ENCODE measurements at regions not wholly inside any gene's neighbourhood (a gene's known extent, or its start where the extent isn't known, plus 50 kb on each side); places are given as distances from the start of the nearest gene placed in this dataset.
"Not testable (repeated sequence)": the region's sequence is repeated elsewhere in the genome, so short reads cannot be mapped to it uniquely, and the experiment has no call there.

DNA sequence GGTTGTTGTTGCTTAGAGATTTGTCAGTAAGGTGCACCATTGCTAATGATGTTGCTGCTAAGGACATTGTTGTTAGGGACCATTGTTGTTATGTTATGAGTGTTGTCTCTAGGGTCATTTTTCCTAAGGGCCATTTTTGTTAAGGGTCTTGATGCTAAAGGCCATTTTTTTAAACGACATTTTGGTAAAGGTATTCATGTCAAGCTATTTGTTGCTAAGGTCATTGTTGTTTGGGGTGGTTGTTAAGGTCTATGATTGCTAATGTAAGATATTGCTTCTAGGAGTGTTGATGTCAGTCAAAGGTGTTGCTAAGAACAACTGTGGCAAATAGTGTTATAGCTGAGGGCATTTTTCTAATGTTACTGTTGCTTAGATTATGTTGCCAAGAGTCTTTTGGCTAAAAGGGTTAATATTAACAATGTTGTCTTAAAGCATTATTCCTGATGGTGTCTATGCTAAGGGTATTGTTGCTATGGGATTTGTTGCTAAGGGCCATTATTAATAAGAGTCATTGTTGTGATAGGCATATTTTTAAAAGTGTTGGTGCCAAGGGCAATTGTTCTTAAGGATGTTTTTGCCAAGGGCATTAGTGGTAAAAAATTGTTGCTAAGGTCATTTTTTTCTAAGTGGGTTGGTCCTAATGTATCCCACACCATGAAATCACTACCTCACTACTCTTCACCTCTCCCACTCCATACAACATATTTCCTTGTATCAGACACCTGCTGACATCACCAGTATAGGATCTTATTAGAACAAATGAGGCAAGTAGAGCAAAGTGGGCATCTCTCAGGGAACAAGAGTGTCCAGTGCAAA, 56.2 kb downstream of the SPATA31A6 start:
- H3K27ac Mint-ChIP-seq (ENCODE audit: unreplicated experiment), result peak overlapping the region; percentile 68
- not testable (repeated sequence) for H3K9me3 Mint-ChIP-seq (ENCODE audit: unreplicated experiment); H3K27me3 Mint-ChIP-seq (ENCODE audit: unreplicated experiment); H3K36me3 Mint-ChIP-seq (ENCODE audit: unreplicated experiment); DNase-seq (ENCODE audit: extremely low spot score, unreplicated experiment); H3K4me3 Mint-ChIP-seq (ENCODE audit: unreplicated experiment)
- H3K4me1 Mint-ChIP-seq (ENCODE audit: unreplicated experiment), result peaks cover 13% of the 10 kb centered on the region

DNA sequence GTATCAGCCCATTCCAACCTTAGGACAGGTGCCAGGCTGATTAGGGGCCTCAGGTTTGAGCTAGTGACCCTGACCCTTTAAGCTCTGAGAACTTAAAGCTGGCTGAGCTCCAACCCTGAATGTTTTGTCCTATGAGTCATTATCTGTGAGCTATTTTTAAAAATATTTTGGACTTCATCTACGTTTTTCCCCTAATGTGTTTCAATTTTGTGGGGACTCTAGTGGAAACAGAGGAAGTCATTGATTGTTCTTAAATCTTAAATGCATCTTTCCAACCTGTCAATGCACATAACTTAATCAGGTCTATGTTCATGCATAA, 56.8 kb downstream of the SPATA31A6 start:
- Mint-ChIP-seq H3K27ac (ENCODE audit: unreplicated experiment) (peak overlapping the region; percentile 68), H3K4me1 (ENCODE audit: unreplicated experiment) (peaks cover 13% of the 10 kb centered on the region)
- H3K36me3 Mint-ChIP-seq (ENCODE audit: unreplicated experiment); H3K27me3 Mint-ChIP-seq (ENCODE audit: unreplicated experiment); H3K4me3 Mint-ChIP-seq (ENCODE audit: unreplicated experiment); DNase-seq (ENCODE audit: extremely low spot score, unreplicated experiment); H3K9me3 Mint-ChIP-seq (ENCODE audit: unreplicated experiment): not testable (repeated sequence)

DNA sequence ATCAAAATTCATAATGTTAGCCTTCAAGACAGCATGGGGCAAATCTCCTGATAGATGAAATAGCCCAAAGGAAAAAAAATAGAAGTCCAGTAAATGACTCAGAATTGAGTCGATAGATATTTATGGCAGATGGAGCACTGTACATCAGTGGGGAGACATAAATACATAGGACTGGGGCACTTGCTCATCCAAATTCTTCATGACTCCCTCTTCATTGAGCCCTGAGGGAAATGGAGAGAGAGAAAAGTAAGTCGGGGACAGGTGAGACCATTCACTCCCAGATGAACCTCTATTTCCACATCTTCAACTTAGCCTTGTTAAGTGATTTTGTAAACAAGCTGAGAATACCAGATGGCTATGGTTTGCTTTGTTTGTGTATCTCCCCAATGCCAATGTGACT, 59.8 kb downstream of the SPATA31A6 start:
- H3K36me3 Mint-ChIP-seq (ENCODE audit: unreplicated experiment); H3K27ac Mint-ChIP-seq (ENCODE audit: unreplicated experiment); H3K9me3 Mint-ChIP-seq (ENCODE audit: unreplicated experiment); H3K27me3 Mint-ChIP-seq (ENCODE audit: unreplicated experiment); DNase-seq (ENCODE audit: extremely low spot score, unreplicated experiment); H3K4me3 Mint-ChIP-seq (ENCODE audit: unreplicated experiment): not testable (repeated sequence)
- H3K4me1 Mint-ChIP-seq (ENCODE audit: unreplicated experiment), result peaks cover 13% of the 10 kb centered on the region

DNA sequence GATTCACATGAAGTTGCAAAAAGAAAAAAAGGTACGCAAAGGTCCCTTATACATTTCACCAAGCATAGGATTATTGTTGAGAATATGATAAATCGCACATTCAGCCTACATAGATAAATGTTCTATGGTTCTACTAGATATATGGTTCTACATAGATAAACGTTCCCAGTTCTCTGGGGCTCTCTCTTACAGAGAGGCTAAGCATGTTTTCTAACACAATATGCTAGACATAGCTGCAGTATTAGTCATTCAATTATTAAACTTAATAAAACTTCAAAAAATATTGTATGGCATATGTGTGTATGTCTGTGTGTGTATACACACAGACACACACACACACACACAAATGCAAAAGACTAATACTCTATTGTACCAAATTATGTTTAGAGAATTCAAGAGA, 60.4 kb downstream of the SPATA31A6 start:
- not testable (repeated sequence) for H3K9me3 Mint-ChIP-seq (ENCODE audit: unreplicated experiment); H3K36me3 Mint-ChIP-seq (ENCODE audit: unreplicated experiment); H3K27ac Mint-ChIP-seq (ENCODE audit: unreplicated experiment); H3K4me3 Mint-ChIP-seq (ENCODE audit: unreplicated experiment); DNase-seq (ENCODE audit: extremely low spot score, unreplicated experiment); H3K27me3 Mint-ChIP-seq (ENCODE audit: unreplicated experiment)
- H3K4me1 Mint-ChIP-seq (ENCODE audit: unreplicated experiment), result peaks cover 13% of the 10 kb centered on the region

DNA sequence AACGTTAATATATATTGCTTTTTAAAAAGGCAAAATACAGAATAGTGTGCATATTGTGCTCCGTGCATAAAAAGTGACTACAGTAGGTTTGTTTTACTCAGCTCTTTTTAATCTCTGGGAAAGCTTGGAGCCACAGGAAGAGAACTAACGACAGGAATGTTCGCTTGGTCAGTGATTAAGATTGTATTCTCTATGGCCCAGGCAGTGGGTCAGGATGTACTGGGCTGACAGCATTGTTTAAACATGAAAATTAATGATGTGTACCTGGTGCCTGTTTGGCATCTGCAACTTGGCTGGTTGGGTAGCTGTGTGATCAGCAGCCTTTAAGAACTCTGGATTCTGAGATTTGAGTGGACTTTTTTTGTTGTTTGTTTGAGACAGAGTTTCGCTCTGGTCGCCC, 85.3 kb downstream of the SPATA31A6 start:
- H3K27ac Mint-ChIP-seq (ENCODE audit: unreplicated experiment); H3K4me3 Mint-ChIP-seq (ENCODE audit: unreplicated experiment); H3K27me3 Mint-ChIP-seq (ENCODE audit: unreplicated experiment); H3K9me3 Mint-ChIP-seq (ENCODE audit: unreplicated experiment); H3K4me1 Mint-ChIP-seq (ENCODE audit: unreplicated experiment); DNase-seq (ENCODE audit: extremely low spot score, unreplicated experiment); H3K36me3 Mint-ChIP-seq (ENCODE audit: unreplicated experiment): not testable (repeated sequence)

DNA sequence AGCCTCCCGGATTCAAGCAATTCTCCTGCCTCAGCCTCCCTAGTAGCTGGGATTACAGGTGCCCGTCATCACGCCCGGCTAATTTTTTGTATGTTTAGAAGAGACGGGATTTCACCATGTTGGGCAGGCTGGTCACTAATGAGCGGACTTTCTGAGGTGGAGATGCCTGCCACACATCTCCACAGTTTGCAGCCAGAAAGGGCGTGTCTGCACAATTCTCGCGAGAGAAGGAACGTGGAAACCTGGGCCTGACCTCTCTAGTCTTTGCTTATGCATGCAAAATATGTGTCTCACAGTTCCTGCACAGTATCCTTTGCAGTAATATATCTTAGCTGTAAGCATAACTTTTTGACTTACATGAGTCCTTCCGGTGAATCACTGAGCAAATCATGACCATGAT, 85.7 kb downstream of the SPATA31A6 start:
- not testable (repeated sequence) for H3K27ac Mint-ChIP-seq (ENCODE audit: unreplicated experiment); DNase-seq (ENCODE audit: extremely low spot score, unreplicated experiment)

DNA sequence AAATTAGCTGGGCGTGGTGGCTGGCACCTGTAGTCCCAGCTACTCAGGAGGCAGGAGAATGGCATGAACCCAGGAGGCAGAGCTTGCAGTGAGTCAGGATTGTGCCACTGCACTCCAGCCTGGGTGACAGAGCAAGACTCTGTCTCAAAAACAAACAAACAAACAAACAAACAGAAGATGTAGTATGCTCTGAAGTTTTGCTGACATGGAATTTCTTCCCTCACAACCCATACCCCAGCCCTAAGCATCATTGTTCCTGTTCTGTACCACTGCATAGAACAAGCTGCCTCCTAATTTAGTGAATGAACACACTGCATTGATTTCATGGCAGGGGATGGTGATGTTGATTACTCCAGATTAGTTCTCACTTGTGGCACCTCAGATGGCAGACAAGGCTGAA, 89.7 kb downstream of the SPATA31A6 start:
- H3K27ac Mint-ChIP-seq (ENCODE audit: unreplicated experiment); H3K36me3 Mint-ChIP-seq (ENCODE audit: unreplicated experiment); H3K27me3 Mint-ChIP-seq (ENCODE audit: unreplicated experiment); H3K4me1 Mint-ChIP-seq (ENCODE audit: unreplicated experiment); H3K4me3 Mint-ChIP-seq (ENCODE audit: unreplicated experiment); DNase-seq (ENCODE audit: extremely low spot score, unreplicated experiment); H3K9me3 Mint-ChIP-seq (ENCODE audit: unreplicated experiment): not testable (repeated sequence)

More for the DNA sequence above, 85.7 kb downstream of the SPATA31A6 start:
- not testable (repeated sequence) for H3K9me3 Mint-ChIP-seq (ENCODE audit: unreplicated experiment); H3K4me1 Mint-ChIP-seq (ENCODE audit: unreplicated experiment); H3K36me3 Mint-ChIP-seq (ENCODE audit: unreplicated experiment); H3K4me3 Mint-ChIP-seq (ENCODE audit: unreplicated experiment); H3K27me3 Mint-ChIP-seq (ENCODE audit: unreplicated experiment)

DNA sequence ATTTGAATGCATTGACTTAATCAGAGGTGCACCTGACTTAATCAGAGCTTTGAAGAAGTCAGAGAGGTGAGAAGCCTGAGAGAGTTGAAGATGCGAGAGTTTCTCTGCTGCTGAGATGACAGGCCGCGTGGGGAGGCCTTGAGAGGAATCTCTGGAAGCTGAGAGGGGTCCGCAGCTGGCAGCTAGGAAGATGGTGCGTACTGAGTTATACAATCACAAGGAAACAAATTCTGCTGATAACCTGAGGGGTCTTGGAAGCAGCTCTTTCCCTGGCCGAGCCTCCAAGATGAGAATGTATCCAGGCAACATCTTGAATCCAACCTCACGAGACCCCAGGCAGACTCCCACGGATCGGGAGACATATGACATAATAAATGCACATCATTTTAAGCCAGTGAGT, 91.7 kb downstream of the SPATA31A6 start:
- DNase-seq (ENCODE audit: extremely low spot score, unreplicated experiment), result no peak
- no peaks in the 10 kb centered on the region for H3K4me1 Mint-ChIP-seq (ENCODE audit: unreplicated experiment)
- H3K27ac Mint-ChIP-seq (ENCODE audit: unreplicated experiment), result no peak overlapping the region
- TF ChIP-seq, protein P1, sequence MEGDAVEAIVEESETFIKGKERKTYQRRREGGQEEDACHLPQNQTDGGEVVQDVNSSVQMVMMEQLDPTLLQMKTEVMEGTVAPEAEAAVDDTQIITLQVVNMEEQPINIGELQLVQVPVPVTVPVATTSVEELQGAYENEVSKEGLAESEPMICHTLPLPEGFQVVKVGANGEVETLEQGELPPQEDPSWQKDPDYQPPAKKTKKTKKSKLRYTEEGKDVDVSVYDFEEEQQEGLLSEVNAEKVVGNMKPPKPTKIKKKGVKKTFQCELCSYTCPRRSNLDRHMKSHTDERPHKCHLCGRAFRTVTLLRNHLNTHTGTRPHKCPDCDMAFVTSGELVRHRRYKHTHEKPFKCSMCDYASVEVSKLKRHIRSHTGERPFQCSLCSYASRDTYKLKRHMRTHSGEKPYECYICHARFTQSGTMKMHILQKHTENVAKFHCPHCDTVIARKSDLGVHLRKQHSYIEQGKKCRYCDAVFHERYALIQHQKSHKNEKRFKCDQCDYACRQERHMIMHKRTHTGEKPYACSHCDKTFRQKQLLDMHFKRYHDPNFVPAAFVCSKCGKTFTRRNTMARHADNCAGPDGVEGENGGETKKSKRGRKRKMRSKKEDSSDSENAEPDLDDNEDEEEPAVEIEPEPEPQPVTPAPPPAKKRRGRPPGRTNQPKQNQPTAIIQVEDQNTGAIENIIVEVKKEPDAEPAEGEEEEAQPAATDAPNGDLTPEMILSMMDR (IDR thresholded peaks at IDR 0.05), result no peak
- peaks cover 5% of the 10 kb centered on the region for H3K27me3 Mint-ChIP-seq (ENCODE audit: unreplicated experiment)
- no peaks in the 10 kb centered on the region for H3K36me3 Mint-ChIP-seq (ENCODE audit: unreplicated experiment)
- H3K9me3 Mint-ChIP-seq (ENCODE audit: unreplicated experiment), result no peaks in the 10 kb centered on the region
- no peak overlapping the region for H3K4me3 Mint-ChIP-seq (ENCODE audit: unreplicated experiment)

DNA sequence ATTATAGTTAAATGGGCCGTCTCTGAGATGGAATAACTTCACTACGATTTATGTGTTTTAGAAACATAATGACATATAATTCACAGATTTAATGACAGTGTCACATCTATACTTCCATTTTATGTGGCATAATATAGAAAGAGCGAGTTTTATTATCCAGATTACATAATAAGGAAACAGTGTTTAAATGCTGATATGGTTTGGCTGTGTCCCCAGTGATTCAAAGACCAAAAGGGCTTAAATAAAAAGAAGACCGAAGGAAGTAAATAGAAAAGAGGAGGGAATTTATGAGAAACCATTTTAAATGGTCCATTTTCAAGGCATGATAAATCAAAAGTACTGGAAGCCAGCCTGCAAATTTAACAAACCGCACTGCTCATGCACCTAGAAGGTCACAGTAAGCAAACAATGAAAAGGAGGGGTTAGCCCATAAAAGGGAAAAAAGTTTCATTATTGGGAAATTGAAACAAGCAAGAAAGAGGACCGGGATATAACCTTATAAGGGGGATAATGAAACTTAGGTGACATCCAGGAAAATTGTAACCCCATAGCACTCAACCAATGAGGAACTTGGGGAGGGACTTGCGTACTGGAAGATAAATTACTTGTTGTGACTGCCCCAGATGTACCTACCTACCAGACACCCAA, 99.2 kb downstream of the SPATA31A6 start:
- H3K9me3 Mint-ChIP-seq (ENCODE audit: unreplicated experiment); DNase-seq (ENCODE audit: extremely low spot score, unreplicated experiment); H3K4me3 Mint-ChIP-seq (ENCODE audit: unreplicated experiment); H3K4me1 Mint-ChIP-seq (ENCODE audit: unreplicated experiment); H3K27me3 Mint-ChIP-seq (ENCODE audit: unreplicated experiment); H3K27ac Mint-ChIP-seq (ENCODE audit: unreplicated experiment); H3K36me3 Mint-ChIP-seq (ENCODE audit: unreplicated experiment): not testable (repeated sequence)

DNA sequence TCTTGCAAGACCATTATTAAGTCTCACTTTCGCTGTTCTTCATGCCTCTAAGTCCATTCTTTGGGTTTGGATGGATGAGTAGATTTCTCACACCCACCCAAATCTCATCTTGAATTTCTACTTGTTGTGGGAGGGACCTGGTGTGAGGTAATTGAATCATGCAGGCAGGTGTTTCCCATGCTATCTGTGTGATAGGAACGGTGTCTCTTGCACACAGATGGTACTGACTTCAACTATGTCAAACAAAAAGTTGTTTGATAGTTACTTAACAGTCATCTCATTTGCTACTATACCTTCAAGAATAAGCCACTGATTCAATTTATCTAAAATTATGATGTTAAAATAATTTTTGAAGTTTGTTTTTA, 99.7 kb downstream of the SPATA31A6 start:
- not testable (repeated sequence) for H3K4me3 Mint-ChIP-seq (ENCODE audit: unreplicated experiment); H3K4me1 Mint-ChIP-seq (ENCODE audit: unreplicated experiment); DNase-seq (ENCODE audit: extremely low spot score, unreplicated experiment); H3K36me3 Mint-ChIP-seq (ENCODE audit: unreplicated experiment); H3K27ac Mint-ChIP-seq (ENCODE audit: unreplicated experiment); H3K9me3 Mint-ChIP-seq (ENCODE audit: unreplicated experiment); H3K27me3 Mint-ChIP-seq (ENCODE audit: unreplicated experiment)

DNA sequence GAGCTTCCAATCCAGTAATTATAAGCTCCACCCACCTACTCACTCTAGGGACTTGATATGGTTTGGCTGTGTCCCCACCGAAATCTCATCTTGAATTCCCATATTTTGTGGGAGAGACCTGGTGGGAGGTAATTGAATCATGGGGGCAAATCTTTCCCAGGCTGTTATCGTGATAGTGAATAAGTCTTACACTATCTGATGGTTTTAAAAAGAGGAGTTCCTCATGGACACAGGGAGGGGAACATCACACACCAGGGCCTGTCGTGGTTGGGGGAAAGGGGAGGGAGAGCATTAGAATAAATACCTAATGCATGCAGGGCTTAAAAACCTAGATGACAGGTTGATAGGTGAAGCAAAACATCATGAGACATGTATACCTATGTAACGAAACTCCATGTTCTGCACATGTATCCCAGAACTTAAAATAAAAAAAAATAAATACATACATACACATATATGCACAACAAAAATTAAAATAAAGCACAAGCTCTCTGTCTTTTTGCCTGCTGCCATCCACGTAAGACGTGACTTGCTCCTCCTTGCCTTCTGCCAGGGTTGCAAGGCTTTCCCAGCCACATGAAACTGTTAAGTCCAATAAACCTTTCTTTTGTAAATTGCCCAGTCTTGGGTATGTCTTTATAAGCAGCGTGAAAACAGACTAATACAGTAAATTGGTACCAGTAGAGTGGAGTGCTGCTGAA, 102.8 kb downstream of the SPATA31A6 start:
- not testable (repeated sequence) for H3K4me1 Mint-ChIP-seq (ENCODE audit: unreplicated experiment); H3K4me3 Mint-ChIP-seq (ENCODE audit: unreplicated experiment); H3K27ac Mint-ChIP-seq (ENCODE audit: unreplicated experiment); H3K27me3 Mint-ChIP-seq (ENCODE audit: unreplicated experiment); DNase-seq (ENCODE audit: extremely low spot score, unreplicated experiment); H3K9me3 Mint-ChIP-seq (ENCODE audit: unreplicated experiment); H3K36me3 Mint-ChIP-seq (ENCODE audit: unreplicated experiment)
